ENCODE measurements at regions not wholly inside any gene's neighbourhood (a gene's known extent, or its start where the extent isn't known, plus 50 kb on each side); places are given as distances from the start of the nearest gene placed in this dataset.

GRCh38 chr4:71958978-71959377 lies 72.8 kb upstream of the NPFFR2 start:
- no peak for DNase-seq (ENCODE audit: low read depth, low spot score)
- Mint-ChIP-seq H3K4me3 (no peak overlapping the region), H3K36me3 (ENCODE audit: low read depth) (no peaks in the 10 kb centered on the region), H3K9me3 (no peaks in the 10 kb centered on the region), H3K27me3 (ENCODE audit: low read depth) (no peaks in the 10 kb centered on the region), H3K4me1 (no peaks in the 10 kb centered on the region), H3K27ac (ENCODE audit: unreplicated experiment) (no peak overlapping the region)
- no peak for TF ChIP-seq CTCF (conservative IDR thresholded peaks at IDR 0.05)

GRCh38 chr4:71962622-71963264 lies 69.1 kb upstream of the NPFFR2 start:
- no peak for DNase-seq (ENCODE audit: low read depth, low spot score)
- H3K9me3 Mint-ChIP-seq = peaks cover 2% of the 10 kb centered on the region
- no peak overlapping the region for H3K4me3 Mint-ChIP-seq
- TF ChIP-seq CTCF (conservative IDR thresholded peaks at IDR 0.05) = no peak
- H3K4me1 Mint-ChIP-seq = no peaks in the 10 kb centered on the region
- H3K27me3 Mint-ChIP-seq (ENCODE audit: low read depth) = no peaks in the 10 kb centered on the region
- no peaks in the 10 kb centered on the region for H3K36me3 Mint-ChIP-seq (ENCODE audit: low read depth)
- no peak overlapping the region for H3K27ac Mint-ChIP-seq (ENCODE audit: unreplicated experiment)

GRCh38 chr4:71974681-71975080 lies 57.1 kb upstream of the NPFFR2 start:
- Mint-ChIP-seq H3K27ac (ENCODE audit: unreplicated experiment) (no peak overlapping the region), H3K27me3 (ENCODE audit: low read depth) (no peaks in the 10 kb centered on the region), H3K9me3 (peaks cover 2% of the 10 kb centered on the region), H3K4me3 (no peak overlapping the region), H3K4me1 (no peaks in the 10 kb centered on the region), H3K36me3 (ENCODE audit: low read depth) (no peaks in the 10 kb centered on the region)
- TF ChIP-seq CTCF (conservative IDR thresholded peaks at IDR 0.05) = no peak
- DNase-seq (ENCODE audit: low read depth, low spot score) = no peak

- no peaks in the 10 kb centered on the region for H3K36me3 Mint-ChIP-seq (ENCODE audit: low read depth)
- no peaks in the 10 kb centered on the region for H3K27me3 Mint-ChIP-seq (ENCODE audit: low read depth)
- no peak for DNase-seq (ENCODE audit: low read depth, low spot score)
- no peak overlapping the region for H3K4me3 Mint-ChIP-seq
- peaks cover 2% of the 10 kb centered on the region for H3K9me3 Mint-ChIP-seq
- H3K27ac Mint-ChIP-seq (ENCODE audit: unreplicated experiment) = no peak overlapping the region
- TF ChIP-seq CTCF (conservative IDR thresholded peaks at IDR 0.05) = no peak
- no peaks in the 10 kb centered on the region for H3K4me1 Mint-ChIP-seq
These were observed 55.3 kb upstream of the NPFFR2 start for GRCh38 chr4:71976523-71976922.

- no peaks in the 10 kb centered on the region for H3K4me1 Mint-ChIP-seq
- peaks cover 2% of the 10 kb centered on the region for H3K9me3 Mint-ChIP-seq
These were observed 53.5 kb upstream of the NPFFR2 start for GRCh38 chr4:71978210-71978835.

More at GRCh38 chr4:71978210-71978835, 53.5 kb upstream of the NPFFR2 start:
- DNase-seq (ENCODE audit: low read depth, low spot score) = no peak
- Mint-ChIP-seq H3K27ac (ENCODE audit: unreplicated experiment) (no peak overlapping the region), H3K27me3 (ENCODE audit: low read depth) (no peaks in the 10 kb centered on the region), H3K4me3 (no peak overlapping the region), H3K36me3 (ENCODE audit: low read depth) (no peaks in the 10 kb centered on the region)
- no peak for TF ChIP-seq CTCF (conservative IDR thresholded peaks at IDR 0.05)

All from neural crest cell (in vitro differentiated cells).